ENCODE measurements at regions not wholly inside any gene's neighbourhood (a gene's known extent, or its start where the extent isn't known, plus 50 kb on each side); places are given as distances from the start of the nearest gene placed in this dataset.

- no peak for DNase-seq
- 67% methylated on average over 7 of the region's 7 CpGs for WGBS (ENCODE audit: low lambda C conversion rate)
- no peak overlapping the region for H3K4me2 ChIP-seq
- H3K4me1 ChIP-seq (ENCODE audit: control insufficient read depth in 1 of 2, insufficient read depth in 2 of 2, low read depth in 1 of 2, low read length in 1 of 2) = no peaks in the 10 kb centered on the region; a peak in 2 of 4 replicates
- H2AFZ ChIP-seq (ENCODE audit: low read depth) = no peak overlapping the region
- H3K4me3 ChIP-seq (ENCODE audit: low read depth in 2 of 2, low read length in 1 of 2) = no peak overlapping the region
- H3K9ac ChIP-seq = no peak overlapping the region
- peaks cover 48% of the 10 kb centered on the region for H3K79me2 ChIP-seq (ENCODE audit: insufficient read depth)
- no peak for TF ChIP-seq POLR2AphosphoS5 (IDR thresholded peaks at IDR 0.05; ENCODE audit: low read depth, low read length)
- no peak for TF ChIP-seq MEF2A (IDR thresholded peaks at IDR 0.05; ENCODE audit: borderline replicate concordance, low read depth)
- no peak for TF ChIP-seq MXI1 (IDR thresholded peaks at IDR 0.05; ENCODE audit: low read depth, low read length)
- TF ChIP-seq IRF3 (IDR thresholded peaks at IDR 0.05; ENCODE audit: low read depth, low read length) = no peak
- TF ChIP-seq EZH2phosphoT487 (IDR thresholded peaks at IDR 0.05; ENCODE audit: borderline replicate concordance, low read depth) = no peak
- no peak for TF ChIP-seq GABPA (IDR thresholded peaks at IDR 0.05; ENCODE audit: low read depth)
- no peak for TF ChIP-seq ELF1 (IDR thresholded peaks at IDR 0.05)
- no peak for TF ChIP-seq TCF12 (IDR thresholded peaks at IDR 0.05)
- no peak for TF ChIP-seq USF1 (IDR thresholded peaks at IDR 0.05; ENCODE audit: borderline replicate concordance, low read depth)
- TF ChIP-seq CTCF (IDR thresholded peaks at IDR 0.05) = no peak
- no peak for TF ChIP-seq FOXM1 (IDR thresholded peaks at IDR 0.05; ENCODE audit: low read depth)
- no peak for TF ChIP-seq JUND (IDR thresholded peaks at IDR 0.05)
- TF ChIP-seq FOXJ3 (CRISPR knock-in tag; IDR thresholded peaks at IDR 0.05) = no peak
- no peak for TF ChIP-seq NRF1 (IDR thresholded peaks at IDR 0.05; ENCODE audit: low read depth, low read length)
- TF ChIP-seq ZBTB33 (IDR thresholded peaks at IDR 0.05; ENCODE audit: borderline replicate concordance, low read depth) = no peak
- TF ChIP-seq GATA2 (CRISPR knock-in tag; IDR thresholded peaks at IDR 0.05) = no peak
- no peak for TF ChIP-seq RCOR1 (IDR thresholded peaks at IDR 0.05; ENCODE audit: low read length)
- TF ChIP-seq REST (IDR thresholded peaks at IDR 0.05; ENCODE audit: low read depth, low read length) = no peak
- no peak for TF ChIP-seq TEAD4 (IDR thresholded peaks at IDR 0.05; ENCODE audit: borderline replicate concordance, insufficient read depth)
- no peak for TF ChIP-seq USF2 (IDR thresholded peaks at IDR 0.05; ENCODE audit: borderline replicate concordance, low read depth, low read length)
- H3K27me3 ChIP-seq (ENCODE audit: insufficient read depth) = no peaks in the 10 kb centered on the region
- CTCF ChIA-PET = no interaction called here
- peaks cover 5% of the 10 kb centered on the region for H3F3A ChIP-seq (replicated peaks; ENCODE audit: insufficient read depth)
- POLR2A ChIA-PET = no interaction called here
- peak overlapping the region in 1 of 2 experiments; percentile 31; a peak in 1 of 4 replicates for H3K27ac ChIP-seq (ENCODE audit: low read depth in 2 of 2, low read length in 1 of 2)
- peaks cover 13% of the 10 kb centered on the region; the same call in 1 of the 2 replicates for H4K20me1 ChIP-seq (ENCODE audit: insufficient read depth)
- H3K9me3 ChIP-seq = no peaks in the 10 kb centered on the region
- no peaks in the 10 kb centered on the region for H3K9me2 ChIP-seq
- H3K36me3 ChIP-seq (replicated peaks in 1 of 2; ENCODE audit: control insufficient read depth in 1 of 2, insufficient read depth in 2 of 2, low read length in 1 of 2) = no peaks in the 10 kb centered on the region
These were observed 133.1 kb downstream of the SOX4 start for GRCh38 chr6:21726676-21727075.
